GM10266 (cell line): ENCODE measurements at regions not wholly inside any gene's neighbourhood (a gene's known extent, or its start where the extent isn't known, plus 50 kb on each side); places are given as distances from the start of the nearest gene placed in this dataset.
"Not testable (repeated sequence)": the region's sequence is repeated elsewhere in the genome, so short reads cannot be mapped to it uniquely, and the experiment has no call there.

ENCODE experiments used
- DNase-seq: peaks from one replicate; pipeline ENCODE4 v3.0.0; 2012; ENCODE audit errors: extremely low spot score
- TF ChIP-seq, protein P1 (sequence below): IDR thresholded peaks from 2 replicates; pipeline ENCODE4 v1.5.1; 2012; ENCODE audit warnings: mild to moderate bottlenecking, low read depth; ENCODE audit not compliant: control insufficient read depth, insufficient read depth; ENCODE audit errors: missing control alignments

DNA sequence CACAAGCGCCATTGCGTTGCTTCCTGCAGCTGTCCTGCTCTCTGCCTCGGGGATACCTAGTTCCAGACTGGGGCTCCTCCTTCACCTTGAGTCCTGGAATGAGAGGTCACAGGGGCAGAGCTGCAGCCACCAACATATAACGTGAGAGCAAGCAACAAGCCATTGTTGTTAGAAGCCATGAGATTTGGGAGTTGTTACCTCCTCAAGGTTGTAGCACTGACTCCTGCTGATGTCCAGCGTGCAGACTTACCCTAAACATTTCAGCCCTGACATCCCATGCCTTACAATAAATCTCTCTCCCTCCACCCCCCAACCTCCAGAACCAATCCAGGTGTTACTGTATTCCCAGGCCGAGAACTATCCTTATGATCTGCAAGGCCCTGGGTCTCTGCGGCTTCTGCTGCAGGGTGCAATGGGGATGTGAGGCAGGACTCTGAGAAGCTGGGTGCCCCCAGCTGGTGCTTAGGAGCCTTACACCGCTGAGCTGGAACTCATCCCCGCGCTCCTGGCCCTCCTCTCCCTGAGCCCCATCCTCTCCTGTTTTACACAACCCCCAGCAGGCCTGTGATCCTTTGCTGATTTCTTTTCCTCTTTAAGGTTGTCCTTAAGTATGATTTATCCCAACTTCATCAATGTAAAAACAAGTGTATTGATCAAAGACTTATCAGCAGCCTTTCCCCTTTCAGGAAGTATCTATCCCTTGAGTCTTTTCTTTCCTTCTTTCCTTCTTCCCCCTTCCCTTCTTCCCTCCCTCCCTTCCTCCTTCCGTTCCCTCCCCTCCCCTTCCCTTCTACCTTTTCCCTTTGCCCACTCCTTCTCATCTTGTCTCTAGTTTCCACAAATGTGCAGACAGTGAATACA, 84.2 kb upstream of the ABHD2 start:
- TF ChIP-seq, protein P1, sequence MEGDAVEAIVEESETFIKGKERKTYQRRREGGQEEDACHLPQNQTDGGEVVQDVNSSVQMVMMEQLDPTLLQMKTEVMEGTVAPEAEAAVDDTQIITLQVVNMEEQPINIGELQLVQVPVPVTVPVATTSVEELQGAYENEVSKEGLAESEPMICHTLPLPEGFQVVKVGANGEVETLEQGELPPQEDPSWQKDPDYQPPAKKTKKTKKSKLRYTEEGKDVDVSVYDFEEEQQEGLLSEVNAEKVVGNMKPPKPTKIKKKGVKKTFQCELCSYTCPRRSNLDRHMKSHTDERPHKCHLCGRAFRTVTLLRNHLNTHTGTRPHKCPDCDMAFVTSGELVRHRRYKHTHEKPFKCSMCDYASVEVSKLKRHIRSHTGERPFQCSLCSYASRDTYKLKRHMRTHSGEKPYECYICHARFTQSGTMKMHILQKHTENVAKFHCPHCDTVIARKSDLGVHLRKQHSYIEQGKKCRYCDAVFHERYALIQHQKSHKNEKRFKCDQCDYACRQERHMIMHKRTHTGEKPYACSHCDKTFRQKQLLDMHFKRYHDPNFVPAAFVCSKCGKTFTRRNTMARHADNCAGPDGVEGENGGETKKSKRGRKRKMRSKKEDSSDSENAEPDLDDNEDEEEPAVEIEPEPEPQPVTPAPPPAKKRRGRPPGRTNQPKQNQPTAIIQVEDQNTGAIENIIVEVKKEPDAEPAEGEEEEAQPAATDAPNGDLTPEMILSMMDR: peak; percentile 38
- no peak for DNase-seq

- no peak for DNase-seq
- TF ChIP-seq, protein P1: no peak
These were observed 83.6 kb upstream of the ABHD2 start for GRCh38 chr15:89004726-89005030.

DNA sequence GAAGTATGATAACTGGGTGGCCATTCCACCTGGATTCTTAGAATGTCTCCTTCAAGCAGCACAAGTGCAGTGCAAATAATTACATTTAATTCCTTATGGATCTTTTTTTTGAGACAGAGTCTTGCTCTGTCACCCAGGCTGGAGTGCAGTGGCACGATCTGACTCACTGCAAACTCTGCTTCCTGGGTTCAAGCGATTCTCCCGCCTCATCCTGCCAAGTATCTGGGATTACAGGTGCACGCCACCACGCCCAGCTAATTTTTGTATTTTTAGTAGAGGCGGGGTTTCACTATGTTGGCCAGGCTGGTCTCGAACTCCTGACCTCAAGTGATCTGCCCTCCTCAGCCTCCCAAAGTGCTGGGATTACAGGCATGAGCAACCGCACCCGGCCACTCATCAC, 80.7 kb upstream of the ABHD2 start:
- not testable (repeated sequence) for DNase-seq

DNA sequence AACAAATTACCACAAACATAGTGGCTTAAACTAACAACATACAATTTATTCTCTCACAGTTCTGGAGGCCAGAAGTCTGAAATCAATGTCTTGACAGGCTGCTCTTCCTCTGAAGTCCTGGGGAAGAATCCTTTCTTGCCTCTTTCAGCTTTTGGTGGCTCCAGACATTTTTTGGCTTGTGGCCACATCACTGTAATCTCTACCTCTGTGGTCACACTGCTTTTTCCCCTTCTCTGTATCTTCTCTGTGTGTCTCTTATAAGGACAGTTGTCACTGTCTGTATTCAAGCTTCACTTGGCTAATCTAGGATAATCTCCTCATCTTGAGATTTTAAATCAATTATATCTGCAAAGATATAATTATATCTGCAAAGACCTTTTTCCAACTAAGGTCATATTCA, 80.3 kb upstream of the ABHD2 start:
- TF ChIP-seq, protein P1: no peak
- DNase-seq: no peak

GRCh38 chr15:89009080-89009479, 79.2 kb upstream of the ABHD2 start:
- no peak for DNase-seq
- TF ChIP-seq, protein P1: no peak

DNA sequence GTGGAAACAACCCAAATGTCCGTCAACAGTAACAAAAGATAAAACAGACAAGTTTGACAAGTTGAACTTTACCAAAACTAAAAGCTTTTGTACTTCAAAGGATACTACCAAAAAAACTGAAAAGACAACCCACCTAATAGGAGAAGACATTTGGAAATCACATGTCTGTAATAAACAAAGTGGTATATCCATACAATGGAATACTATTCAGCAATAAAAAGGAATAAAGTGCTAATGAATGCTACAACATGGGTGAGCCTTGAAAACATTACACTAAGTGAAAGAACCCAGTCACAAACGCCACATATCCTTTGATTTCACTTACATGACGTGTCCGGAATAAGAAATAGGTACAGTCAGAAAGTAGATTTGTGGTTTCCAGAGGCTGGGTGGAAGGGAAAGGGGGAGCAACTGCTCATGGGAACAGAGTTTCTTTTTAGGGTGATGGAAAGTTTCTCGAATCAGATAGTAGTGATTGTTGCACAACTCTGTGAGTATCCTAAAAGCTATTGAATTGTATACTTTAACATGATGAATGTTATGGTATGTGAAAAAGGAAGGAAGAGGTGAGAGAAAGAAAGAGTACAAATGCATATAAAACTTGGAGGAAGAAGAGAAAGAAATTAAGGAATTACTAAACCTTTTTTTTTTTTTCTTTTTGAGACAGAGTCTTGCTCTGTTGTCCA, 72.7 kb upstream of the ABHD2 start:
- DNase-seq: no peak
- TF ChIP-seq, protein P1: no peak

GRCh38 chr15:89016549-89017041, 71.7 kb upstream of the ABHD2 start:
- no peak for DNase-seq
- TF ChIP-seq, protein P1: no peak
